AG04450 (cell line): ENCODE measurements at regions not wholly inside any gene's neighbourhood (a gene's known extent, or its start where the extent isn't known, plus 50 kb on each side); places are given as distances from the start of the nearest gene placed in this dataset.

Experiments used
- CTCF ChIA-PET: fragments of 300-600, 350-600 bp; formaldehyde crosslinking; extraction: SDS; loops from one replicate; lab custom pipeline; 2022; ENCODE audit warnings: antibody characterized with exemption, inconsistent platforms; lab: Charles Lee
- POLR2A ChIA-PET: fragments of 350-600 bp; formaldehyde crosslinking; extraction: SDS; loops from one replicate; lab custom pipeline; 2021; ENCODE audit warnings: antibody characterized with exemption, inconsistent platforms; lab: Yijun Ruan, JAX
- DNase-seq: peaks from one replicate; pipeline ENCODE4 v3.0.0-alpha.2; 2011; ENCODE audit warnings: low read depth, low spot score
- H3K27ac ChIP-seq: one replicate; pipeline ENCODE4 v1.5.1; 2012; ENCODE audit warnings: low read depth, low read length, control low read depth
- H3K27me3 ChIP-seq: one replicate; pipeline ENCODE4 v1.6.0; 2012; ENCODE audit warnings: low read length; ENCODE audit not compliant: control insufficient read depth, insufficient read depth
- H3K4me3 ChIP-seq: 2 replicates; pipeline ENCODE4 v1.5.1; 2011; ENCODE audit warnings: mild to moderate bottlenecking, low read depth, low read length, control low read depth
- H3K9me3 ChIP-seq: 2 replicates; pipeline ENCODE4 v1.5.1; 2012; ENCODE audit warnings: low read length; ENCODE audit not compliant: control insufficient read depth, insufficient read depth
- TF ChIP-seq, protein P1 (sequence below): IDR thresholded peaks from 2 replicates; pipeline ENCODE4 v1.5.1; 2011; ENCODE audit warnings: low read depth, low read length, control low read depth, inconsistent platforms

DNA sequence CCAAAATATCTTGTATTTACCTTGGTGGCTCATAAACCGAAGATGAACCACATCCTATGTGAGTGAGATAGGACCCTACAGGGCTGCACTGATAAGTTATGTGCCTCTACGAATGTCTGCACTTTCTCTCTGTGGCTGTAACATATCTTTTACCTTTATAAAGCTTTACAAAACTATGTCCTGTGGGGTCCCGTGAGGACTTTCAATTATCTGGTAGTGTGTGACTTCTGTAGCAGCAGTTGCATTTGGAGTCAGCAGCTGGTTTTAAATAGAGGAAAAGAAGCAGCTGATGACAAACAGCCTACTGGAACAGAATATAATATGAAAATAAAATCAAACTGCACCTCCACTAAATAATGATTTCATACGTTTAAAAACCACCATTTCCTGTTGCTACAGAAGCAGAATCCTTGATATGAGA is 222.4 kb upstream of the GNAI1 start:
- H3K9me3 ChIP-seq: peaks cover 6% of the 10 kb centered on the region; the same call in 1 of the 2 replicates
- no peak for DNase-seq
- ChIA-PET CTCF (no interaction called here), POLR2A (no interaction called here)
- TF ChIP-seq, protein P1, sequence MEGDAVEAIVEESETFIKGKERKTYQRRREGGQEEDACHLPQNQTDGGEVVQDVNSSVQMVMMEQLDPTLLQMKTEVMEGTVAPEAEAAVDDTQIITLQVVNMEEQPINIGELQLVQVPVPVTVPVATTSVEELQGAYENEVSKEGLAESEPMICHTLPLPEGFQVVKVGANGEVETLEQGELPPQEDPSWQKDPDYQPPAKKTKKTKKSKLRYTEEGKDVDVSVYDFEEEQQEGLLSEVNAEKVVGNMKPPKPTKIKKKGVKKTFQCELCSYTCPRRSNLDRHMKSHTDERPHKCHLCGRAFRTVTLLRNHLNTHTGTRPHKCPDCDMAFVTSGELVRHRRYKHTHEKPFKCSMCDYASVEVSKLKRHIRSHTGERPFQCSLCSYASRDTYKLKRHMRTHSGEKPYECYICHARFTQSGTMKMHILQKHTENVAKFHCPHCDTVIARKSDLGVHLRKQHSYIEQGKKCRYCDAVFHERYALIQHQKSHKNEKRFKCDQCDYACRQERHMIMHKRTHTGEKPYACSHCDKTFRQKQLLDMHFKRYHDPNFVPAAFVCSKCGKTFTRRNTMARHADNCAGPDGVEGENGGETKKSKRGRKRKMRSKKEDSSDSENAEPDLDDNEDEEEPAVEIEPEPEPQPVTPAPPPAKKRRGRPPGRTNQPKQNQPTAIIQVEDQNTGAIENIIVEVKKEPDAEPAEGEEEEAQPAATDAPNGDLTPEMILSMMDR: no peak
- no peak overlapping the region for H3K4me3 ChIP-seq
- H3K27ac ChIP-seq: no peak overlapping the region
- H3K27me3 ChIP-seq: no peaks in the 10 kb centered on the region

DNA sequence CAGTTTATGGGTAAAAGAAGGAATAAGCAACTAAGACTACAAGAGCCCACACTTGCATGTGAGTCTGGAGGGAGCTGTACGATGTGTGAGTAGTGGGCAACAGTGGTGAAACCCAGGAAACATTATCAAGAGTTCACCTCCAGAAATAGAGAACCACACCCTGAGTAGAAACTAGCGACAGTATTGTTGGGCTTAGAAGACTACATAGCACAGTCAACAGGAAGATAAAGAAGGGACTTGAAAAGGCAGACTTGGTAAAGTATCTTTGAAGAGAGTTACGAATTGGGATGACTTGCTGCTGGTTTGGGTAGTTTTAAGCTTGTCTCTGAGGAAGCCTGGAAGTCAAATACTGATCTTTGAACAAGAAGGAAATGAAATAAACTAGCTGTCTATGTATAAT is 223.2 kb upstream of the GNAI1 start:
- Histone ChIP-seq H3K4me3 (no peak overlapping the region), H3K27ac (no peak overlapping the region), H3K9me3 (peaks cover 8% of the 10 kb centered on the region), H3K27me3 (no peaks in the 10 kb centered on the region)
- TF ChIP-seq, protein P1: no peak
- CTCF ChIA-PET: no interaction called here
- no peak for DNase-seq
- POLR2A ChIA-PET: no interaction called here

DNA sequence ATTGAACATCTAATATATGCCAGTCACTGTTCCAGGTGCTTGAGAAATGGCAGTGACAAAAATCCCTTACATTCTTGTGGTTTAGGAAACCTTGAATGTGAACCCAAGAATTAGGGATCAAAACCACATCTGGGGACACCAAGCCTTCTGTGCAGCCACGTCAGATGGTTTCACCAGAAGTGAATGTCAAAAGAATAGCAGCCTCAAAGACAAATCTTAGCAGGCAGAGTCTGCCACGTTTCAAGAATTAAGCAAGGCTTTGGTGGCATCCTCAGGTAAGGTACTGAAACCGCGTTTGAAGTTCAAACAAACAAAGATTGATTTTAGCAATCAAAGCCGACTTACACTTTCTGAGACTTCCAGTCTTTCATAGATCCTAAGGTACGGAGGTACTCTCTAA is 225.5 kb upstream of the GNAI1 start:
- POLR2A ChIA-PET: no interaction called here
- CTCF ChIA-PET: no interaction called here

DNA sequence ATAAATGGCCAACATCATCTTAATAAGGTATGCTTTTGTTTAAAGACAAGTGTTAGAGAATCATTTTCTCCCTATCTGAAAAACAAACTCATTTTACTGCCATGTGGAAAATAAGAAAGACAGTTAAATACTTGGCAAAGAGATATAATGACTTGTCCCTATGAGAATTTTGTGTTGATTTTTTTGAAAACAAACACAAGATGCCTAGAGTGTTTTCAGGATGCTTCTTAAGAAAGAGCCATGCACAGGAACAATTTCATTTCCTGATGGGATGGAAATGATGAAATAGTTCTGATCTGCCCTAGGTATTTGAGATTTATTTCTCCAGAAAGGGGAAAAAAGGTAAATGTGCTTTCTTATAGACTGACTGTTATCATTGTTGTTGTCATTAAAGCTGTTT is 237.5 kb upstream of the GNAI1 start:
- TF ChIP-seq, protein P1: no peak
- CTCF ChIA-PET: no interaction called here
- no peak for DNase-seq
- Histone ChIP-seq H3K27me3 (no peaks in the 10 kb centered on the region), H3K9me3 (no peaks in the 10 kb centered on the region), H3K27ac (no peak overlapping the region), H3K4me3 (no peak overlapping the region)
- POLR2A ChIA-PET: no interaction called here

More for the DNA sequence above, 225.5 kb upstream of the GNAI1 start:
- peaks cover 3% of the 10 kb centered on the region; the same call in 1 of the 2 replicates for H3K9me3 ChIP-seq
- DNase-seq: no peak
- TF ChIP-seq, protein P1: no peak
- H3K4me3 ChIP-seq: no peak overlapping the region
- no peak overlapping the region for H3K27ac ChIP-seq
- H3K27me3 ChIP-seq: no peaks in the 10 kb centered on the region

DNA sequence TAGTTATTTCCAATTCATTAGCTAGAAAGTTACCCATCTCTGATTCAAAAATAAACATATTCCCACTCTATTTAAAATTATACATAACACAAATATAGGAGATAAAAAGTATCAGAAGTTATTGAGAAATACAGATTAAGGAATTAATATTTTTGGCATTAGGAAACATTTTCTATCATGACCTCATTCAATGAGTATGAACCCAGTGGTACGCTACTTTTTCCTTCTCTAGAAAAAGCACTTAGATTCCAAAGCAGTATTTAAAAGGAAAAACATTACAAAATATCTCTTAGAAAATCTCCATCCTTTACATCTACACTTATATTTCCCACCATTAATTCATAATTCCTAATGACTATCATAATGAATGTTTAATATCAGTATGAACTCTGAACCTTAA is 240.6 kb upstream of the GNAI1 start:
- TF ChIP-seq, protein P1: no peak
- POLR2A ChIA-PET: interaction anchor here (0.7 to 1.0 kb wide), 2 partner anchors 39 to 340 kb away, joined by 3 read pairs; no protein-coding TSS in a partner anchor
- H3K4me3 ChIP-seq: no peak overlapping the region
- no peak for DNase-seq
- H3K9me3 ChIP-seq: no peaks in the 10 kb centered on the region
- CTCF ChIA-PET: no interaction called here
- no peak overlapping the region for H3K27ac ChIP-seq
- no peaks in the 10 kb centered on the region for H3K27me3 ChIP-seq
